ENCODE measurements at regions not wholly inside any gene's neighbourhood (a gene's known extent, or its start where the extent isn't known, plus 50 kb on each side); places are given as distances from the start of the nearest gene placed in this dataset.

DNA sequence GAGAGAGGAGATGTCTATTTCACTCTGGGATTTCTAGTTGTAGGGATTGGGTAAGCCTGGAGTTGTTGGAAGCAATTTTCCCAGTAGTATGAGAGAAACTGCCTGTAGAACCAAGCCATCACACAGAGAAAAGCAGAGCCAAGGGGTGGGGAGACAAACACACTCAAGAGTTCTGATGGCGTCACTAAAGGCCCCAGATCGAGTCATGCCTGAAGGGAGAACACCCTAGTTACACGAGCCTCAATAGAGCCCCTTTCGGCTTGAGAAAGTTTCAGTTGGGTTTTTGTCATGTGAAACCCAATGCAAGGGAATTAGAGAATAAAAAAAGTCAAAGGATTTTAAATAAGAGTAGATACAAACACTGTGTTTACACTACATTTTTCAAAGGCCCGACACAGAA lies 66.1 kb upstream of the PFN2 start:
- TF ChIP-seq, protein P1, sequence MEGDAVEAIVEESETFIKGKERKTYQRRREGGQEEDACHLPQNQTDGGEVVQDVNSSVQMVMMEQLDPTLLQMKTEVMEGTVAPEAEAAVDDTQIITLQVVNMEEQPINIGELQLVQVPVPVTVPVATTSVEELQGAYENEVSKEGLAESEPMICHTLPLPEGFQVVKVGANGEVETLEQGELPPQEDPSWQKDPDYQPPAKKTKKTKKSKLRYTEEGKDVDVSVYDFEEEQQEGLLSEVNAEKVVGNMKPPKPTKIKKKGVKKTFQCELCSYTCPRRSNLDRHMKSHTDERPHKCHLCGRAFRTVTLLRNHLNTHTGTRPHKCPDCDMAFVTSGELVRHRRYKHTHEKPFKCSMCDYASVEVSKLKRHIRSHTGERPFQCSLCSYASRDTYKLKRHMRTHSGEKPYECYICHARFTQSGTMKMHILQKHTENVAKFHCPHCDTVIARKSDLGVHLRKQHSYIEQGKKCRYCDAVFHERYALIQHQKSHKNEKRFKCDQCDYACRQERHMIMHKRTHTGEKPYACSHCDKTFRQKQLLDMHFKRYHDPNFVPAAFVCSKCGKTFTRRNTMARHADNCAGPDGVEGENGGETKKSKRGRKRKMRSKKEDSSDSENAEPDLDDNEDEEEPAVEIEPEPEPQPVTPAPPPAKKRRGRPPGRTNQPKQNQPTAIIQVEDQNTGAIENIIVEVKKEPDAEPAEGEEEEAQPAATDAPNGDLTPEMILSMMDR (IDR thresholded peaks at IDR 0.05 in 2 of 3, conservative IDR thresholded peaks at IDR 0.05 in 1 of 3; ENCODE audit: borderline replicate concordance in 1 of 3, insufficient read depth in 1 of 3, low read depth in 2 of 3, low read length in 2 of 3) = no peak
- TF ChIP-seq POLR2AphosphoS5 (IDR thresholded peaks at IDR 0.05; ENCODE audit: low read depth, low read length) (no peak), EZH2 (IDR thresholded peaks at IDR 0.05) (no peak), ZNF274 (IDR thresholded peaks at IDR 0.05; ENCODE audit: low read depth, low read length) (no peak), YY1 (IDR thresholded peaks at IDR 0.05; ENCODE audit: extremely low read depth, insufficient replicate concordance, low read depth, low read length) (no peak), RAD21 (IDR thresholded peaks at IDR 0.05; ENCODE audit: low read depth) (no peak), POLR2A (IDR thresholded peaks at IDR 0.05; ENCODE audit: borderline replicate concordance, extremely low read depth, insufficient read depth, insufficient read length) (no peak), SIN3A (IDR thresholded peaks at IDR 0.05; ENCODE audit: low read depth) (no peak), TCF7L2 (IDR thresholded peaks at IDR 0.05; ENCODE audit: borderline replicate concordance, extremely low read depth, insufficient read depth, insufficient read length) (no peak), CEBPB (IDR thresholded peaks at IDR 0.05; ENCODE audit: low read depth) (no peak)
- TF ChIP-seq, protein P2, sequence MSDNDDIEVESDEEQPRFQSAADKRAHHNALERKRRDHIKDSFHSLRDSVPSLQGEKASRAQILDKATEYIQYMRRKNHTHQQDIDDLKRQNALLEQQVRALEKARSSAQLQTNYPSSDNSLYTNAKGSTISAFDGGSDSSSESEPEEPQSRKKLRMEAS (IDR thresholded peaks at IDR 0.05) = no peak
- TF ChIP-seq, protein P3, sequence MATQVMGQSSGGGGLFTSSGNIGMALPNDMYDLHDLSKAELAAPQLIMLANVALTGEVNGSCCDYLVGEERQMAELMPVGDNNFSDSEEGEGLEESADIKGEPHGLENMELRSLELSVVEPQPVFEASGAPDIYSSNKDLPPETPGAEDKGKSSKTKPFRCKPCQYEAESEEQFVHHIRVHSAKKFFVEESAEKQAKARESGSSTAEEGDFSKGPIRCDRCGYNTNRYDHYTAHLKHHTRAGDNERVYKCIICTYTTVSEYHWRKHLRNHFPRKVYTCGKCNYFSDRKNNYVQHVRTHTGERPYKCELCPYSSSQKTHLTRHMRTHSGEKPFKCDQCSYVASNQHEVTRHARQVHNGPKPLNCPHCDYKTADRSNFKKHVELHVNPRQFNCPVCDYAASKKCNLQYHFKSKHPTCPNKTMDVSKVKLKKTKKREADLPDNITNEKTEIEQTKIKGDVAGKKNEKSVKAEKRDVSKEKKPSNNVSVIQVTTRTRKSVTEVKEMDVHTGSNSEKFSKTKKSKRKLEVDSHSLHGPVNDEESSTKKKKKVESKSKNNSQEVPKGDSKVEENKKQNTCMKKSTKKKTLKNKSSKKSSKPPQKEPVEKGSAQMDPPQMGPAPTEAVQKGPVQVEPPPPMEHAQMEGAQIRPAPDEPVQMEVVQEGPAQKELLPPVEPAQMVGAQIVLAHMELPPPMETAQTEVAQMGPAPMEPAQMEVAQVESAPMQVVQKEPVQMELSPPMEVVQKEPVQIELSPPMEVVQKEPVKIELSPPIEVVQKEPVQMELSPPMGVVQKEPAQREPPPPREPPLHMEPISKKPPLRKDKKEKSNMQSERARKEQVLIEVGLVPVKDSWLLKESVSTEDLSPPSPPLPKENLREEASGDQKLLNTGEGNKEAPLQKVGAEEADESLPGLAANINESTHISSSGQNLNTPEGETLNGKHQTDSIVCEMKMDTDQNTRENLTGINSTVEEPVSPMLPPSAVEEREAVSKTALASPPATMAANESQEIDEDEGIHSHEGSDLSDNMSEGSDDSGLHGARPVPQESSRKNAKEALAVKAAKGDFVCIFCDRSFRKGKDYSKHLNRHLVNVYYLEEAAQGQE (IDR thresholded peaks at IDR 0.05; ENCODE audit: low read depth) = no peak

Data from HCT116 (cell line).